ENCODE measurements at regions not wholly inside any gene's neighbourhood (a gene's known extent, or its start where the extent isn't known, plus 50 kb on each side); places are given as distances from the start of the nearest gene placed in this dataset.

DNA sequence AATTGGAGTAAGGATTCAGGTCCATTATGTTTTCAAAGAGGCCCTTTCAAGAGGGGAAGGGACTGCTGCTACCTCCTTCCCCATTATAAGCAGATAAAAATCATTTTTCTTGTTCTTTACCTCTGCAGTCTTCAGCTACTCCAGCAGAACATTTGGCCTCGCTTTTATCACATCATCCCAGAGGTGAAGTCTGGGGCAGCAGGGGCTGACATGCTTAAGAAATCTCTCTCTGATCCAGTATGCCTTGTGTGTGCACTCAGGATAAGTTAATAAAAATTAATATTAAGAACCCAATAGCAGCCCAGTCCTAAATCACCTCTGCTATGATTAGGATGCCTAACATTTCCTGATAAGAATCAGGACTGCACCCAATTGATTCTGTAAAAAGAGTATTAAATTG lies 306.9 kb upstream of the NREP start:
- Mint-ChIP-seq H3K27me3 (ENCODE audit: low read depth in 2 of 2) (peaks cover 0 to 3% of the 10 kb centered on the region in 2 donors), H3K4me1 (no peaks in the 10 kb centered on the region), H3K27ac (no peak overlapping the region), H3K9me3 (no peaks in the 10 kb centered on the region), H3K4me3 (no peak overlapping the region), H3K36me3 (no peaks in the 10 kb centered on the region)
- no peaks in the 10 kb centered on the region for H3K36me3 ChIP-seq (ENCODE audit: control insufficient read depth, insufficient read depth, low read length)
- no peaks in the 10 kb centered on the region for H3K4me1 ChIP-seq (ENCODE audit: control insufficient read depth, insufficient read depth, low read length)
- no peak overlapping the region for H3K27ac ChIP-seq (ENCODE audit: low read length)
- no peaks in the 10 kb centered on the region for H3K27me3 ChIP-seq (ENCODE audit: control insufficient read depth, insufficient read depth, low read length)
- WGBS (ENCODE audit: insufficient coverage): 93% methylated on average over 1 of the region's 1 CpG
- intact Hi-C loops (cut with micrococcal nuclease): no loop called here
- TF ChIP-seq CTCF (IDR thresholded peaks at IDR 0.05): no peak
- H3K4me3 ChIP-seq (ENCODE audit: low read length): no peak overlapping the region
- DNase-seq: no peak
- ATAC-seq: no peak
- no peaks in the 10 kb centered on the region for H3K9me3 ChIP-seq (ENCODE audit: control insufficient read depth, insufficient read depth, low read length)

GRCh38 chr5:112063191-112063590 lies 306.2 kb upstream of the NREP start:
- no CpG with 5 or more reads among the region's 2 CpGs for WGBS (ENCODE audit: insufficient coverage)
- intact Hi-C loops (cut with micrococcal nuclease): no loop called here
- TF ChIP-seq CTCF (IDR thresholded peaks at IDR 0.05): no peak

GRCh38 chr5:112062181-112062580 lies 305.2 kb upstream of the NREP start:
- Histone ChIP-seq H3K4me3 (ENCODE audit: low read length) (no peak overlapping the region), H3K27ac (ENCODE audit: low read length) (no peak overlapping the region), H3K4me1 (ENCODE audit: control insufficient read depth, insufficient read depth, low read length) (no peaks in the 10 kb centered on the region), H3K27me3 (ENCODE audit: control insufficient read depth, insufficient read depth, low read length) (no peaks in the 10 kb centered on the region), H3K9me3 (ENCODE audit: control insufficient read depth, insufficient read depth, low read length) (no peaks in the 10 kb centered on the region), H3K36me3 (ENCODE audit: control insufficient read depth, insufficient read depth, low read length) (no peaks in the 10 kb centered on the region)
- DNase-seq (no peak), ATAC-seq (no peak)
- Mint-ChIP-seq H3K27me3 (ENCODE audit: low read depth in 2 of 2) (peaks cover 0 to 3% of the 10 kb centered on the region in 2 donors), H3K27ac (no peak overlapping the region), H3K4me3 (no peak overlapping the region), H3K4me1 (no peaks in the 10 kb centered on the region), H3K9me3 (no peaks in the 10 kb centered on the region), H3K36me3 (no peaks in the 10 kb centered on the region)
- WGBS (ENCODE audit: insufficient coverage): 71% methylated on average over 1 of the region's 2 CpGs
- intact Hi-C loops (cut with micrococcal nuclease): no loop called here
- TF ChIP-seq CTCF (IDR thresholded peaks at IDR 0.05): no peak

More at GRCh38 chr5:112063191-112063590, 306.2 kb upstream of the NREP start:
- H3K27ac ChIP-seq (ENCODE audit: low read length): no peak overlapping the region
- no peaks in the 10 kb centered on the region for H3K36me3 Mint-ChIP-seq
- DNase-seq: no peak
- H3K4me3 Mint-ChIP-seq: no peak overlapping the region
- H3K9me3 Mint-ChIP-seq: no peaks in the 10 kb centered on the region
- H3K9me3 ChIP-seq (ENCODE audit: control insufficient read depth, insufficient read depth, low read length): no peaks in the 10 kb centered on the region
- no peaks in the 10 kb centered on the region for H3K36me3 ChIP-seq (ENCODE audit: control insufficient read depth, insufficient read depth, low read length)
- ATAC-seq: no peak
- H3K4me1 ChIP-seq (ENCODE audit: control insufficient read depth, insufficient read depth, low read length): no peaks in the 10 kb centered on the region
- H3K27ac Mint-ChIP-seq: no peak overlapping the region
- no peak overlapping the region for H3K4me3 ChIP-seq (ENCODE audit: low read length)
- no peaks in the 10 kb centered on the region for H3K4me1 Mint-ChIP-seq
- peaks cover 0 to 3% of the 10 kb centered on the region in 2 donors for H3K27me3 Mint-ChIP-seq (ENCODE audit: low read depth in 2 of 2)
- no peaks in the 10 kb centered on the region for H3K27me3 ChIP-seq (ENCODE audit: control insufficient read depth, insufficient read depth, low read length)

DNA sequence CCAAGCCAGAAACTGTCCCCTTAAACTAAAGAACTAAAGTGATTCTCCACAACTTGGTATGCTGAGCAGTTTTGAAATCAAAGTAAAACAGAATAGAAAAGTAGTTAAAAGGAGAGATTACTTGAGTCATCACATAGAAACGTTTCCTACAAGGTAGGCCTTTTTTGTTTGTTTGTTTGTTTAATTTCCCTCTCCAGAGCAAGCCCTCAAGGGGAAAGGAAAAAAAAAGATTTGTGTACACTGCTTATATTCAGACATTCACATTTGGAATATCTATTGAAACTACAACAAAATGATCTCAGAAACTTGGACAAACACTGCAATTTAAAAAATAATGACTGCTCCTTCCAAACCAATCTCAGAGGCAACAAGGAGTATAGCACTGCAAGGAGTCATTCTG lies 304.7 kb upstream of the NREP start:
- H3K9me3 ChIP-seq (ENCODE audit: control insufficient read depth, insufficient read depth, low read length): no peaks in the 10 kb centered on the region
- ATAC-seq (no peak), DNase-seq (no peak)
- H3K4me3 ChIP-seq (ENCODE audit: low read length): no peak overlapping the region
- Mint-ChIP-seq H3K9me3 (no peaks in the 10 kb centered on the region), H3K4me3 (no peak overlapping the region), H3K4me1 (no peaks in the 10 kb centered on the region), H3K27me3 (ENCODE audit: low read depth in 2 of 2) (peaks cover 0 to 3% of the 10 kb centered on the region in 2 donors), H3K27ac (no peak overlapping the region), H3K36me3 (no peaks in the 10 kb centered on the region)
- no peaks in the 10 kb centered on the region for H3K36me3 ChIP-seq (ENCODE audit: control insufficient read depth, insufficient read depth, low read length)
- H3K4me1 ChIP-seq (ENCODE audit: control insufficient read depth, insufficient read depth, low read length): no peaks in the 10 kb centered on the region
- no CpG with 5 or more reads among the region's 1 CpG for WGBS (ENCODE audit: insufficient coverage)
- no peak for TF ChIP-seq CTCF (IDR thresholded peaks at IDR 0.05)
- no peak overlapping the region for H3K27ac ChIP-seq (ENCODE audit: low read length)
- no peaks in the 10 kb centered on the region for H3K27me3 ChIP-seq (ENCODE audit: control insufficient read depth, insufficient read depth, low read length)
- intact Hi-C loops (cut with micrococcal nuclease): no loop called here
